ENCODE measurements at regions not wholly inside any gene's neighbourhood (a gene's known extent, or its start where the extent isn't known, plus 50 kb on each side); places are given as distances from the start of the nearest gene placed in this dataset.

GRCh38 chr2:75928093-75928492, 217.4 kb upstream of the GCFC2 start:
- no peak for TF ChIP-seq CTCF (IDR thresholded peaks at IDR 0.05; ENCODE audit: insufficient read depth, low read length, poor library complexity, severe bottlenecking)
- no peak for TF ChIP-seq EZH2phosphoT487 (conservative IDR thresholded peaks at IDR 0.05; ENCODE audit: low read length)
